ENCODE measurements at regions not wholly inside any gene's neighbourhood (a gene's known extent, or its start where the extent isn't known, plus 50 kb on each side); places are given as distances from the start of the nearest gene placed in this dataset.
A peak's percentile ranks its signal among the peaks of the same experiment; 100 is the strongest.

- DNase-seq = no peak
Measured at GRCh38 chr5:125181159-125181558, 434.7 kb upstream of the ZNF608 start.

GRCh38 chr5:125181955-125182354 is 435.5 kb upstream of the ZNF608 start:
- DNase-seq = no peak

- no peak for DNase-seq
Measured at GRCh38 chr5:125185740-125186139, 439.3 kb upstream of the ZNF608 start.

DNA sequence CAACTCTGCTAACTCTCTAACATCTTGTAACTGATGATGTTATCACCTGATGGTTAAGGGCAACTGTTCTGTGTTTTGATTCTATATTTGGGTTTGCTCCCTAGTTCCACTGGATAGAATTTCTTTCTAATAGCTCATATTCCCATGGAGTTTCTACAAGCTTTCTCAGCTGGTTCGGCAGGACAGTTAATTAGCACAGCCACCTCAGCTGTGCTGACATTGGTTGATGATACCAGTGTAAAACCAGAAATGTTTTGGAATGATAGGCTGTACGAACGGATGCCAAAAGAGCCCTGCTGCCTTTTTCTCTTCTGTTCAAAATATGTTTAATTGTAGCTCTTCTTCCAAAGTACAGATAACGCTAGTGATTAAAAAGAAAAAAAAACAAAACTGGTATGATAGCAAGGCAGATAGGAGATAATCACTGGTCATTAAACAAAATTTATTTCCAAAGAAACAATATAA is 440.5 kb upstream of the ZNF608 start:
- DNase-seq = no peak

DNA sequence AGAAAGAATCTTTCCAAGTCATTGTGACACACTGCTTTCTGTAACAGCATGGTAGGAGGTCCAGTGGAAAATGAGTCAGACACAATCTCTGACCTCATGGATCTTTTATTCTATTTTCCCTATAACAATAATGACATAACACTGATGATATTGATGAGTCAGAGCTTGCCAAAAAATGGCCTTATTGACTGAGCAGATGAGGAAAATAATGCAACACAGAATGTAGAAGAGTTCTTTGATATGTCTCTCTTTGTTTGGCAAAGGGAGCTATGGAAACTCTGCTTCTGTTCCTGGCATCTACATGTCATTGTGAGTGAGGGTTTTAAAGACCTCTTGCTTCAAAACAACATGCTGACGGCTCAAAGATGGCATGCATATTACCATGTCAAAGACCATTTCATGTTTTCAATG is 443.1 kb upstream of the ZNF608 start:
- peak; percentile 50 for DNase-seq

DNA sequence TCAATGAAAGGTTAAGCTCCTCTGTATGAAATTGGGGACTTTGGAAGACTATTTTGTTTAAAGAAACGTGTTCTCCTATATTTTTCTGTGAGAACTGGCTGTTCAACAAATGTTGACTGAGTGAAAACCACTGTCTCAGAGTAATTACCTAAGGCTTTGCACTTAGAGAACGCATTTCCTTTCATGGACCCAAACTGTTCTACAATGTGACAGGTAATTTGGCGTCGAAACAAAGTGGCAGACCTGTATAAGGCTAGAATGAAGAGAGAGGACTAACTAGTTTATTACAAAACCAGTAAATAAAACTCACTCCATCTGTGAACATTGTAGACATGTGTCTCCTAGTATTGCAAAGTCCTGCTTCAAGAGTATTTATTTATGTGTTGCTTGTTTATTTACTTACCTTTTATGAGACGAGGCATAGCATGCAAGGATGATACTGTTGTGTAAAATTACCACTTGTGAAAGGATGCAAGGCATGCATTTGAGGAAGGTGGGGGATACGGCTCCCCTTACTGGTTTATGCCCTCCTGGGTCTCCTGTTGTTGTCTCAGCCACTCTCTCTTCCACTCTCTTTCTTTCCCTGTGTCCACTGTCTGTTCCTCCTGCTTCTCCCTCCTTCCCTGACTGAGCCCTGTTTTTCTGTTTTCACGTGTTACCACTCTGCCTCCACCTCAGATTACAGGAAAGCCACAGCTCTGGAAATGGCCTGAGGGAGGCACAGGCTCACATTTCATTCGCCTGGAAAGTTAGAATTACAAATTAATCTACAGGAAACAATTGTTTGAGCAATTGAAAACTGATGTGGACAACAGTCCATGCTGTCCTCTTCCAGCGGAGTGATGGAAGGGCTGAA is 444.0 kb upstream of the ZNF608 start:
- DNase-seq = peak; percentile 27

DNA sequence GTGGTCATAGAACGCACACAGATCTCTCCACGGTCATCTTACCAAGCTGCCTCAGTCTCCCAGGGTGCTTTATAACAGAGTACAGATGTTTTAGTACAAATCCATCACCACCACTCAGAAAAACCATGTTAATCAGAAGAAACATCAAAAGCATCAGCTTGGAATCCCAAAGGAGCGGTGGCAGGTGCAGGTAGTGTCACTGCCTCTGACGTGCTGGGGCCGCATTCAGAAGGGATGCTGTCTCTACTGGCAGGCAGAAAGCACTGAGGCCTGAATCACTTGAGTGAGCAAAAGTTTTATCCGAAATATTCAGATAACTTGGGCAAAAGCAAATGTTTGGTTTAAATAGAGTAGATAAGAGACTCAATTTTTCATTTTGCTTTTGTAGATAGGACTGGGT is 448.4 kb upstream of the ZNF608 start:
- DNase-seq = no peak

DNA sequence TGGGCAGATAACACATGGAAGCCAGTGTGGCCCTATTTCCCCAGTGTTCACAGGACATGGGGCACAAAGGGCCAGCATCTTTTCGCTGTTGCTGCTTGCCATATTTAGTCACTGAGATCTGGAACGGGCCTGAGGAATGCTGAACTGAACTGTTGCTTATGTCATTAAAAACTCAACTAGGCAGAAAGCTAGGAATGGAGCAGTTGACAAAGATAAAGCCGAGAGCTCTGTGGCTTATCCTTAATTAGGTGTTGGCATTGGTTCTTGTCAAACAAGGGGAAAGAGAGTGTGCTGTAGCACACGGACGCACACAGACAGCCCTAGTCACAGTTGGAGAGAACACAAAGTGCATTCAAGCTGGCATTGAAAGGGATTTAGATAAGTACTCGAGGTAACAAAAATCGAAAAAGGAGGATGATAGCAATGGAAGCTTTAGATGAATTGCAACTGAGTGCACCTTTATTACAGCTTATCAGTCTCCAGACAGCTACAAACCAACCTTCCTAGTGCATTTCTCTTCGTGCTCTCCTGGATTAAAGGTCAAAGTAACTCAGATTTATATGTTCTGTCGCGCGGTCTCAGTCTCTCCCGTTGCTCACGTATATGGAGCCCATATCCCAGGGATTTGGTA is 450.2 kb upstream of the ZNF608 start:
- DNase-seq = no peak

- DNase-seq = no peak
Measured at GRCh38 chr5:125197321-125197720, 450.9 kb upstream of the ZNF608 start.

GRCh38 chr5:125198270-125198974 is 452.0 kb upstream of the ZNF608 start:
- DNase-seq = peak; percentile 89

GRCh38 chr5:125199373-125199772 is 452.9 kb upstream of the ZNF608 start:
- peak; percentile 21 for DNase-seq

DNA sequence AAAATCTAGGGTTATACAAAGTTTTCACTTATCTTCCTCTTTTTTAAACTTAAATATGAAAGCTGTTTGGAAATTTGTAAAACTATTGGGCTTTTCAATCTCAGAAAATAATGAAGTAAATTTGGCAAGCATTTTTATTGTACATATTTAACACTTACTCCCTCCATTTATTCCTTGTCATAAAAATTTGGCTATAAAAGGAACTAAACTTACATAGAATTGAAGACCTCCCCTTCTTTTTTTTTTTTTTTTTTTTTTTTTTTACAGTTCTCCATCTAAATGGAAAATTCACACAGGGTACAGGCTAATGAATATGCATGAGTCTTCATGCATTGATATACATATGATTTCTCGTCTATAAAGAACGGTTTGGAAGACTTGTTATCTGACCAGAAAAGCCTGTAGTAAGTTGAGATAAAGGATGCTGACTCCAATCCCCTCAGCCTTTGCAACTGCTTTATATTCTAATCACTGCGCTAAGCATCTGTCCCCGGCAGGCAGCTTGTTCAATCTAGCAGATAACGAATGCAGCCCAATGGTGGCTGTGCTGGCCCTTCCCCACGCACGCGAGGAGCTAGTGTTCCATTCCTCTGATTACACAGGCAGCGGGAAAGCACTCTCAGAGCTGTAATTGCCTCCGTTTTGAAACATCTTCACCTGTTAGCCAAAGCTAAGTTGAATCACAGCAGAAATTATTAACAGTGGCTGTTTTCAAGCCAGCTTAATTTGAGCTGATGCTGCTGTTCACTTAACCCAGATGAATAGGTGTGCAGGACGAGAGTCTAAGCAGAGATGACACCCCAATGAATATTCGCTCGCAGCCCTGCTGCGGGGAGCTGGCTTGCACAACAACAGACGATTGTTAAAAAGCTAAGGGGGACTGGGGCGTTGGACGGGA is 453.8 kb upstream of the ZNF608 start:
- no peak for DNase-seq

- DNase-seq = no peak
Measured at GRCh38 chr5:125200866-125201373, 454.5 kb upstream of the ZNF608 start.

GRCh38 chr5:125201446-125202052 is 455.1 kb upstream of the ZNF608 start:
- peak; percentile 41 for DNase-seq

DNA sequence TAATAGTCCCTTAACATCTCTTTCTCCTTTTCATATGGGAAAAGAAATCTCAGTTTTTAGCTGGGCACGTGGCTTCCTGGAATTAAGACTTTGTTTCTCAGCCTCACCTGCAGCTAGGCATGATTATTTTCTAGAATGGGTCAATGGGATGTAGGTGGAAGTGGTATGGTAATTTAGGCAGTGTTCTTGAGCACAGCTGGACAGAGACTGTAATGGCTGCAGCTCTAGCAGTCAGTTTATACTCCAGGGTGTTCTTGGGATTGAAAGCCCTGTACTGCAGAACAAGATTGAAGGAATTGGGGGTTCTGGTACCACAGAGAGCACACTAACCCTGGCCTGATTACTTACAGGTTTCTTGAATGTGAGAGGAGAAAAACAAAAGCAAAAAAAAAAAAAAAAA is 455.9 kb upstream of the ZNF608 start:
- DNase-seq = no peak

- DNase-seq = no peak
Measured at GRCh38 chr5:125202871-125203438, 456.5 kb upstream of the ZNF608 start.

DNA sequence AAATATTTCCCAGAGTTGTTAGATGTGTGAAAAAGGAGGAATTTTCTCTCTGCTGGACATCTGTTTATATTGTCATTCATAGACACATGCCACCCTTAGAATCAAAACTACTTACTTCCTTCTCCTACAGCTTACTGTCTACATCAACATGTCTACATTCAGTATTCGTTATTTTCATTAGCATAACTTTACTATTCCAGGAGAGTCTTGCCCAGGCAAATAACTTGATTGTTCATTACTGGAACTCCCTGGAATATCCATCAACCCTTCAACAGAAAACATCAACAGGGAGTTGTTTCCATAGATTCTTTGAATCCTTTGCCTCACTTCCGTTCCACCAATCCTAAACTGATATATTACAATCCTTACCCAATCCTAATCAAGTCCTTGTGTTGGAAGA is 457.5 kb upstream of the ZNF608 start:
- DNase-seq = no peak

DNA sequence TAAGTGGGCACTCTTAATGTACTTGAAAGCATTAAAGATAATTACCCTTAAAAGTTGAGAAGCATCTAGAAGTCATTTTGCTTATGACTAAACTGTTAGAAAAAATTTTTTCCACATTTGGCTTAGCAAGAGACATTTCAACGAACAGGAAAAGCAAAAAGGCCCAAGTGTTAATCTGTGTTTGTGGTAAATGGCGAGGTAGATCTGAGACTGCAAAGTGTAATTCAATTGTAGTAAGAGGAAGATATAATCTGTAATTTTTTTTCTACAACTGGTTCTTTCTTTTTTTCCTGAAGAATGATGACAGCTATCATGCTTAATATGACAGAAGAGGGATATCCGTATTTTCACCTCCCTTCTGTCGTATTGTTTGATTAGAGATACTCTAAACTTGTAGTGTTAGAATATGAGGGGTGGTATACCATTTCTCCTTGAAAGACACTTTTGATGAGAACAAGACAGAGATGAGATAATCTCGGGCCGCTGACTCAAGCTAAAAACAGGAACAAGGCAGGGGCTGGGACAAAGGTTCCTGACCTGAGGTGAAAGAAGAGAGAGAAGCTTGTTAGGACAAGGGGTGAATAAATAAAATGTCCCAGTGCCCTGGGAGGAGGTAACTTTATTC is 459.3 kb upstream of the ZNF608 start:
- DNase-seq = no peak

GRCh38 chr5:125207856-125208255 is 461.4 kb upstream of the ZNF608 start:
- no peak for DNase-seq

DNA sequence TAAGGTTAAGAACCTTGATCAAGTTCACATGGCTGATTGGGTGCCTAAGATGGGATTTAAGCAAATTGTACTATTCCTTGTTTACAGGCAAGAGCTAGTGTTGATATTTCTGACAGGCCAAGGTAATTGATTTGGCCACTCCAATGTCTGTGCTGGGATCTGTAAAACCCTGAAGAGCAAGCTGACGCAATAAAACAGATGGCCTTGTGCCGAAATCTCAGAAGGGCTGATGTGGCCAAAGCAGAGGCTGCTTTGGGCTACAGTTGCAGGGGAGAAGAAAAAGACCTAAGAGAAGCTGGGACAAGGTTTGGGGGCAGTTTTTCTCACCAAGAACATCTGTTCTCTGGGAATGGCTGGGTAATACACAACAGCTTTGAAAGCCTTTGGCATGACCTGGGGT is 463.2 kb upstream of the ZNF608 start:
- DNase-seq = no peak
